Suprapubic skin (tissue), 3 donors: ENCODE measurements at regions not wholly inside any gene's neighbourhood (a gene's known extent, or its start where the extent isn't known, plus 50 kb on each side); places are given as distances from the start of the nearest gene placed in this dataset.

Experiments
- CTCF ChIP-seq, 2 donors: fragments of 200-600 bp in 1 of 2; fragments of 450-650 bp in 1 of 2; sonication (generic) in 1 of 2; IDR thresholded peaks; one replicate each; pipeline ENCODE4 v1.5.1; 2016 to 2019; ENCODE audit warnings: antibody characterized with exemption in 2 of 2, mild to moderate bottlenecking in 1 of 2, moderate library complexity in 1 of 2
- POLR2A ChIP-seq, 2 donors: fragments of 450-650 bp; IDR thresholded peaks; one replicate each; pipeline ENCODE4 v1.6.1; 2017; ENCODE audit warnings: antibody characterized with exemption in 2 of 2, mild to moderate bottlenecking in 2 of 2, moderate library complexity in 2 of 2

- no peak for TF ChIP-seq CTCF (IDR thresholded peaks at IDR 0.05)
- no peak for TF ChIP-seq POLR2A (IDR thresholded peaks at IDR 0.05)
Measured at GRCh38 chr1:234768569-234769283, 158.7 kb upstream of the IRF2BP2 start.
